Endothelial cell of umbilical vein (primary cell): ENCODE measurements at regions not wholly inside any gene's neighbourhood (a gene's known extent, or its start where the extent isn't known, plus 50 kb on each side); places are given as distances from the start of the nearest gene placed in this dataset.

ENCODE experiments used
- BruUV-seq: library from RNA; stranded (reverse); fragments of 400-500 nt; replicated peaks from 2 replicates; lab custom pipeline; 2021; lab: Mats Ljungman, UMichigan
- CTCF ChIA-PET: fragments of 300-600, 350-600 bp; sonication (Branson Sonifier 250); formaldehyde crosslinking; loops from one replicate; lab custom pipeline; 2021; ENCODE audit warnings: antibody characterized with exemption, inconsistent platforms; lab: Charles Lee
- POLR2A ChIA-PET: fragments of 300-600, 350-600 bp; sonication (Branson Sonifier 250); formaldehyde crosslinking; loops from one replicate; lab custom pipeline; 2021; ENCODE audit warnings: antibody characterized with exemption, inconsistent platforms; lab: Charles Lee
- DNase-seq: peaks from one replicate; pipeline ENCODE4 v3.0.0-alpha.2; 2011; ENCODE audit warnings: low read depth, low spot score
- FAIRE-seq: peaks from 2 replicates; lab custom pipeline; 2011; peaks lifted over from hg19 to GRCh38; lab: Jason Lieb, UNC
- H2AFZ ChIP-seq: 2 replicates; pipeline ENCODE4 v1.6.0; 2012; ENCODE audit warnings: low read depth, low read length, control low read depth, inconsistent platforms
- H3K27ac ChIP-seq: 2 replicates; pipeline ENCODE4 v1.5.1; 2011; ENCODE audit warnings: low read depth, mild to moderate bottlenecking, control low read depth, low read length, moderate library complexity; ENCODE audit not compliant: insufficient read depth
- H3K27me3 ChIP-seq, 2 experiments: 2 replicates each; pipeline versions ENCODE4 v1.6.0 to v1.6.1; 2011; ENCODE audit warnings: low read length in 2 of 2, mixed read lengths in 1 of 2; ENCODE audit not compliant: control insufficient read depth in 2 of 2, insufficient read depth in 2 of 2
- H3K36me3 ChIP-seq, 2 experiments: 2 replicates in 1 of 2; 3 replicates in 1 of 2; pipeline ENCODE4 v1.5.1; 2011; ENCODE audit warnings: low read length in 2 of 2, mild to moderate bottlenecking in 1 of 2, moderate library complexity in 1 of 2; ENCODE audit not compliant: control insufficient read depth in 2 of 2, insufficient read depth in 2 of 2; ENCODE audit errors: extremely low read depth in 1 of 2
- H3K4me1 ChIP-seq: 3 replicates; pipeline ENCODE4 v1.5.1; 2011; ENCODE audit warnings: mild to moderate bottlenecking, low read length; ENCODE audit not compliant: control insufficient read depth, insufficient read depth; ENCODE audit errors: extremely low read depth
- H3K4me2 ChIP-seq: 2 replicates; pipeline ENCODE4 v1.6.1; 2011; ENCODE audit warnings: low read length, control low read depth, mixed read lengths; ENCODE audit not compliant: insufficient read depth
- H3K4me3 ChIP-seq, 3 experiments: fragments of 200-600 bp in 1 of 3; sonication (generic), shearing (Covaris generic) in 1 of 3; replicated peaks in 1 of 3; 2 replicates each; pipeline ENCODE4 v1.5.1; 2011 to 2016; ENCODE audit warnings: control low read depth in 3 of 3, low read length in 3 of 3, mild to moderate bottlenecking in 2 of 3, inconsistent platforms in 1 of 3, low read depth in 1 of 3, moderate library complexity in 1 of 3; ENCODE audit not compliant: insufficient read depth in 1 of 3
- H3K79me2 ChIP-seq: 2 replicates; pipeline ENCODE4 v1.6.0; 2012; ENCODE audit warnings: low read length, inconsistent platforms; ENCODE audit not compliant: control insufficient read depth, insufficient read depth
- H3K9ac ChIP-seq: replicated peaks from 2 replicates; pipeline ENCODE3; 2011; ENCODE audit warnings: low read length, control low read depth; ENCODE audit not compliant: insufficient read depth; ENCODE audit errors: extremely low read depth
- H3K9me1 ChIP-seq: replicated peaks from 3 replicates; pipeline ENCODE4 v1.6.0; 2011; ENCODE audit warnings: mild to moderate bottlenecking, low read length; ENCODE audit not compliant: control insufficient read depth, insufficient read depth; ENCODE audit errors: extremely low read depth
- H3K9me3 ChIP-seq: replicated peaks from 2 replicates; pipeline ENCODE4 v1.5.1; 2012; ENCODE audit warnings: low read length, inconsistent platforms; ENCODE audit not compliant: control insufficient read depth, insufficient read depth
- H4K20me1 ChIP-seq: replicated peaks from 2 replicates; pipeline ENCODE3; 2011; ENCODE audit warnings: mild to moderate bottlenecking, low read length; ENCODE audit not compliant: control insufficient read depth, insufficient read depth; ENCODE audit errors: extremely low read depth
- CTCF ChIP-seq, 2 donors: IDR thresholded peaks; 1 replicate in 1 of 2; 2 replicates in 1 of 2; pipeline ENCODE4 v1.5.1; 2011; ENCODE audit warnings: low read length in 2 of 2, mild to moderate bottlenecking in 2 of 2, moderate library complexity in 2 of 2, control low read depth in 1 of 2, inconsistent platforms in 1 of 2, low read depth in 1 of 2; ENCODE audit not compliant: insufficient read depth in 1 of 2; ENCODE audit errors: extremely low read depth in 1 of 2
- EZH2 ChIP-seq: IDR thresholded peaks from 2 replicates; pipeline ENCODE4 v1.6.1; 2012; ENCODE audit warnings: borderline replicate concordance, low read depth, mild to moderate bottlenecking, moderate library complexity, low read length, inconsistent platforms; ENCODE audit not compliant: severe bottlenecking
- FOS ChIP-seq: IDR thresholded peaks from 2 replicates; pipeline ENCODE4 v1.6.1; 2011; ENCODE audit warnings: mild to moderate bottlenecking, low read length, moderate library complexity, borderline replicate concordance; ENCODE audit not compliant: insufficient read depth
- GATA2 ChIP-seq: IDR thresholded peaks from 2 replicates; pipeline ENCODE4 v1.7.0; 2011; ENCODE audit warnings: low read depth, mild to moderate bottlenecking, moderate library complexity, mixed read lengths, low read length; ENCODE audit not compliant: insufficient read length, insufficient read depth
- JUN ChIP-seq: IDR thresholded peaks from 2 replicates; pipeline ENCODE4 v1.6.1; 2011; ENCODE audit warnings: borderline replicate concordance, low read depth; ENCODE audit not compliant: insufficient read length, insufficient read depth
- POLR2A ChIP-seq: IDR thresholded peaks from 2 replicates; pipeline ENCODE4 v1.6.1; 2012; ENCODE audit warnings: low read depth, mild to moderate bottlenecking, control low read depth, low read length
- POLR2AphosphoS5 ChIP-seq: IDR thresholded peaks from 2 replicates; pipeline ENCODE4 v1.6.1; 2012; ENCODE audit warnings: low read depth, mild to moderate bottlenecking, control low read depth, low read length, moderate library complexity; ENCODE audit not compliant: insufficient read depth
- dilution Hi-C: fragments of 300-500 bp; cut with MboI; formaldehyde crosslinking; loops from one replicate; pipeline ENCODE4 v1.15.0; 2019; ENCODE audit warnings: low sequenced_read_pairs; ENCODE audit not compliant: extremely low pct_ligation_motif_present
- intact Hi-C: fragments of 100-400 bp; cut with micrococcal nuclease; formaldehyde crosslinking; loops from one replicate; pipeline ENCODE4 v1.10.0; 2022
- TF ChIP-seq, protein P1 (sequence below): IDR thresholded peaks from 2 replicates; pipeline ENCODE4 v1.6.1; 2011; ENCODE audit not compliant: insufficient read depth, insufficient read length

DNA sequence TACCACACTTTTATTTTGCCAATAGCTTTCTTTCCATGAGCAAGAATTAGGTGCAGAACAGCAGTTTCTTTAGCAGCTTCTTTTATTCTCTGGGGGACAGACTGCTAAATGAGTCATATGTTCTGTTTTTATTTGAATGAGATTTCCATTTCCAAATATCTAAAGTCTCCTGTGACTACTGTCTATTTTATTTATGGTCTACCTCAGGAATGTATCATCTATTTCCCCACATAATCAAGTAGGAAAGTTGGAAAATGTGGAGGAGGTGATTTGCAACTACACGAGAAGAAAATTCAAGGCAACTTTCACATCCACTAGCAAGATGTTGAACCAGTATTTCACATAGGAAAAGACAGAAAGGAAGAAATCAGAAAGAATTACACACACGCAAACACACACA, 139.9 kb upstream of the MEX3C start:
- no TSS peak for BruUV-seq
- POLR2A ChIA-PET = no interaction called here
- no peak overlapping the region for H3K4me2 ChIP-seq

More for the DNA sequence above, 139.9 kb upstream of the MEX3C start:
- intact Hi-C loops (no loop called here), dilution Hi-C loops (no loop called here)
- CTCF ChIA-PET = no interaction called here
- H3K27me3 ChIP-seq = no peaks in the 10 kb centered on the region
- no peak overlapping the region for H3K27ac ChIP-seq
- no peaks in the 10 kb centered on the region for H3K79me2 ChIP-seq
- no peaks in the 10 kb centered on the region for H3K36me3 ChIP-seq
- FAIRE-seq = no peak
- no peak overlapping the region for H3K4me3 ChIP-seq
- no peak for DNase-seq
- no peaks in the 10 kb centered on the region for H3K4me1 ChIP-seq
- no peaks in the 10 kb centered on the region for H3K9me3 ChIP-seq
- TF ChIP-seq EZH2 (no peak), FOS (no peak), JUN (no peak), GATA2 (no peak), CTCF (IDR thresholded peaks at IDR 0.05; ENCODE audit: extremely low read depth in 1 of 2, insufficient read depth in 1 of 2, low read depth in 1 of 2, low read length in 2 of 2) (no peak), POLR2AphosphoS5 (no peak), POLR2A (no peak)
- TF ChIP-seq, protein P1, sequence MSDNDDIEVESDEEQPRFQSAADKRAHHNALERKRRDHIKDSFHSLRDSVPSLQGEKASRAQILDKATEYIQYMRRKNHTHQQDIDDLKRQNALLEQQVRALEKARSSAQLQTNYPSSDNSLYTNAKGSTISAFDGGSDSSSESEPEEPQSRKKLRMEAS = no peak
- H2AFZ ChIP-seq = no peak overlapping the region
- no peaks in the 10 kb centered on the region for H3K9me1 ChIP-seq
- H3K9ac ChIP-seq = no peak overlapping the region
- no peaks in the 10 kb centered on the region for H4K20me1 ChIP-seq
